ENCODE measurements at regions not wholly inside any gene's neighbourhood (a gene's known extent, or its start where the extent isn't known, plus 50 kb on each side); places are given as distances from the start of the nearest gene placed in this dataset.

GRCh38 chr11:45391168-45391850 lies 105.2 kb upstream of the SYT13 start:
- WGBS, 2 experiments (ENCODE audit: extremely low coverage in 2 of 2, insufficient read length in 1 of 2): 20% methylated on average over 1 of the region's 9 CpGs; no CpG with 5 or more reads in 1 of the 2 experiments
- dilution Hi-C loops (cut with HindIII; ENCODE audit: low sequenced_read_pairs, unreplicated experiment) (no loop called here), intact Hi-C loops (cut with micrococcal nuclease) (no loop called here), in situ Hi-C loops (cut with MboI; ENCODE audit: low sequenced_read_pairs) (no loop called here)
- H3K4me1 ChIP-seq (ENCODE audit: control insufficient read depth, insufficient read depth, low read length): no peaks in the 10 kb centered on the region
- no peak overlapping the region for H2AK5ac ChIP-seq (ENCODE audit: low read depth, low read length)
- H2AFZ ChIP-seq (replicated peaks; ENCODE audit: low read length, poor library complexity): no peak overlapping the region
- no peaks in the 10 kb centered on the region for H3K36me3 ChIP-seq (ENCODE audit: control insufficient read depth, insufficient read depth, low read length)
- no peak overlapping the region for H3K4me2 ChIP-seq (ENCODE audit: low read depth, low read length)
- no peaks in the 10 kb centered on the region for H3K9me1 ChIP-seq (ENCODE audit: insufficient read depth, low read length)
- H2AK9ac ChIP-seq (replicated peaks; ENCODE audit: low read depth, low read length, poor library complexity): no peak overlapping the region
- H2BK5ac ChIP-seq (ENCODE audit: low read depth, low read length, poor library complexity, severe bottlenecking): no peak overlapping the region
- TF ChIP-seq FOS (IDR thresholded peaks at IDR 0.05; ENCODE audit: low read depth, low read length): no peak
- no peak for TF ChIP-seq MAZ (IDR thresholded peaks at IDR 0.05; ENCODE audit: borderline replicate concordance, low read depth, low read length)
- TF ChIP-seq CHD1 (IDR thresholded peaks at IDR 0.05; ENCODE audit: low read depth, low read length): no peak
- TF ChIP-seq MAFK (IDR thresholded peaks at IDR 0.05; ENCODE audit: low read depth, low read length): no peak
- no peak overlapping the region for H3K4me3 ChIP-seq (ENCODE audit: insufficient read depth, low read depth, low read length)
- H3K79me1 ChIP-seq (ENCODE audit: low read depth in 1 of 2, low read length in 2 of 2): no peaks in the 10 kb centered on the region
- H4K8ac ChIP-seq (ENCODE audit: low read depth in 2 of 2, low read length in 2 of 2): no peak overlapping the region
- ChIA-PET POLR2A (ENCODE audit: unreplicated experiment) (no interaction called here), CTCF (interaction anchor here (0.8 kb wide), 1 partner anchor 9 kb away, joined by 3 read pairs; no protein-coding TSS in a partner anchor)
- H2BK15ac ChIP-seq (ENCODE audit: low read depth, low read length): no peak overlapping the region
- H3K27me3 ChIP-seq (ENCODE audit: control insufficient read depth, insufficient read depth, low read length): peaks cover 14% of the 10 kb centered on the region
- H3K14ac ChIP-seq (replicated peaks; ENCODE audit: low read depth, low read length): no peak overlapping the region
- H3K23ac ChIP-seq (ENCODE audit: low read depth, low read length): no peak overlapping the region
- no peak; the same call in 1 of the 2 replicates for ATAC-seq (ENCODE audit: low read depth)
- no peak overlapping the region for H3K56ac ChIP-seq (ENCODE audit: extremely low read depth, insufficient read depth, low read length)
- no peaks in the 10 kb centered on the region for H4K20me1 ChIP-seq (ENCODE audit: insufficient read depth, low read length)
- H3K18ac ChIP-seq (ENCODE audit: low read depth, low read length): no peak overlapping the region
- H3K27ac ChIP-seq (ENCODE audit: insufficient read depth, low read length): no peak overlapping the region
- no peak overlapping the region for H4K91ac ChIP-seq (ENCODE audit: insufficient read depth, low read depth, low read length)
- no TSS peak for BruUV-seq (replicated peaks)
- H3K4ac ChIP-seq (ENCODE audit: low read depth, low read length): no peak overlapping the region
- no peaks in the 10 kb centered on the region for H3K9me3 ChIP-seq (ENCODE audit: control insufficient read depth, insufficient read depth, low read length)
- no peak for DNase-seq
- H3K9ac ChIP-seq (ENCODE audit: low read depth, low read length): no peak overlapping the region
- H2BK120ac ChIP-seq (ENCODE audit: low read depth, low read length): no peak overlapping the region
- H4K5ac ChIP-seq (ENCODE audit: low read depth, low read length): no peak overlapping the region
- no peak overlapping the region for H2BK20ac ChIP-seq (ENCODE audit: low read depth, low read length)

Measured in IMR-90 (cell line).